ENCODE measurements at regions not wholly inside any gene's neighbourhood (a gene's known extent, or its start where the extent isn't known, plus 50 kb on each side); places are given as distances from the start of the nearest gene placed in this dataset.

GRCh38 chr10:7464691-7465090, 53.9 kb upstream of the SFMBT2 start:
- no peaks in the 10 kb centered on the region for H3K9me3 Mint-ChIP-seq
- DNase-seq: no peak
- H3K27me3 Mint-ChIP-seq (ENCODE audit: insufficient read depth): peaks cover 40% of the 10 kb centered on the region
- WGBS, 2 experiments (ENCODE audit: insufficient coverage in 1 of 2, insufficient read length in 1 of 2): 89 to 92% methylated on average over 4 to 8 of the region's 8 CpGs
- no peak for TF ChIP-seq CTCF (conservative IDR thresholded peaks at IDR 0.05)
- Histone ChIP-seq H3K27me3 (ENCODE audit: control insufficient read depth, insufficient read depth, low read length, poor library complexity, severe bottlenecking) (peaks cover 12% of the 10 kb centered on the region), H3K4me3 (ENCODE audit: low read length) (no peak overlapping the region), H3K9ac (ENCODE audit: extremely low read depth, low read length, poor library complexity, severe bottlenecking) (no peak overlapping the region), H3K36me3 (ENCODE audit: control insufficient read depth, insufficient read depth, low read length) (no peaks in the 10 kb centered on the region), H3K27ac (ENCODE audit: low read depth, low read length) (no peak overlapping the region), H3K9me3 (ENCODE audit: control insufficient read depth, low read length) (no peaks in the 10 kb centered on the region), H3K4me1 (ENCODE audit: control insufficient read depth, insufficient read depth, low read length) (peaks cover 12% of the 10 kb centered on the region)
- H3K4me3 Mint-ChIP-seq: no peak overlapping the region
- peaks cover 18% of the 10 kb centered on the region for H3K4me1 Mint-ChIP-seq
- H3K27ac Mint-ChIP-seq: no peak overlapping the region
- no peaks in the 10 kb centered on the region for H3K36me3 Mint-ChIP-seq (ENCODE audit: low read depth)

Measured in endodermal cell (in vitro differentiated cells).